Endothelial cell of umbilical vein (primary cell): ENCODE measurements at regions not wholly inside any gene's neighbourhood (a gene's known extent, or its start where the extent isn't known, plus 50 kb on each side); places are given as distances from the start of the nearest gene placed in this dataset.

Experiments used
- BruUV-seq: library from RNA; stranded (reverse); fragments of 400-500 nt; replicated peaks from 2 replicates; lab custom pipeline; 2021; lab: Mats Ljungman, UMichigan
- CTCF ChIA-PET: fragments of 300-600, 350-600 bp; sonication (Branson Sonifier 250); formaldehyde crosslinking; loops from one replicate; lab custom pipeline; 2021; ENCODE audit warnings: antibody characterized with exemption, inconsistent platforms; lab: Charles Lee
- POLR2A ChIA-PET: fragments of 300-600, 350-600 bp; sonication (Branson Sonifier 250); formaldehyde crosslinking; loops from one replicate; lab custom pipeline; 2021; ENCODE audit warnings: antibody characterized with exemption, inconsistent platforms; lab: Charles Lee
- DNase-seq: peaks from one replicate; pipeline ENCODE4 v3.0.0-alpha.2; 2011; ENCODE audit warnings: low read depth, low spot score
- FAIRE-seq: peaks from 2 replicates; lab custom pipeline; 2011; peaks lifted over from hg19 to GRCh38; lab: Jason Lieb, UNC
- H2AFZ ChIP-seq: 2 replicates; pipeline ENCODE4 v1.6.0; 2012; ENCODE audit warnings: low read depth, low read length, control low read depth, inconsistent platforms
- H3K27ac ChIP-seq: 2 replicates; pipeline ENCODE4 v1.5.1; 2011; ENCODE audit warnings: low read depth, mild to moderate bottlenecking, control low read depth, low read length, moderate library complexity; ENCODE audit not compliant: insufficient read depth
- H3K27me3 ChIP-seq, 2 experiments: 2 replicates each; pipeline versions ENCODE4 v1.6.0 to v1.6.1; 2011; ENCODE audit warnings: low read length in 2 of 2, mixed read lengths in 1 of 2; ENCODE audit not compliant: control insufficient read depth in 2 of 2, insufficient read depth in 2 of 2
- H3K36me3 ChIP-seq, 2 experiments: 2 replicates in 1 of 2; 3 replicates in 1 of 2; pipeline ENCODE4 v1.5.1; 2011; ENCODE audit warnings: low read length in 2 of 2, mild to moderate bottlenecking in 1 of 2, moderate library complexity in 1 of 2; ENCODE audit not compliant: control insufficient read depth in 2 of 2, insufficient read depth in 2 of 2; ENCODE audit errors: extremely low read depth in 1 of 2
- H3K4me1 ChIP-seq: 3 replicates; pipeline ENCODE4 v1.5.1; 2011; ENCODE audit warnings: mild to moderate bottlenecking, low read length; ENCODE audit not compliant: control insufficient read depth, insufficient read depth; ENCODE audit errors: extremely low read depth
- H3K4me2 ChIP-seq: 2 replicates; pipeline ENCODE4 v1.6.1; 2011; ENCODE audit warnings: low read length, control low read depth, mixed read lengths; ENCODE audit not compliant: insufficient read depth
- H3K4me3 ChIP-seq, 3 experiments: fragments of 200-600 bp in 1 of 3; sonication (generic), shearing (Covaris generic) in 1 of 3; replicated peaks in 1 of 3; 2 replicates each; pipeline ENCODE4 v1.5.1; 2011 to 2016; ENCODE audit warnings: control low read depth in 3 of 3, low read length in 3 of 3, mild to moderate bottlenecking in 2 of 3, inconsistent platforms in 1 of 3, low read depth in 1 of 3, moderate library complexity in 1 of 3; ENCODE audit not compliant: insufficient read depth in 1 of 3
- H3K79me2 ChIP-seq: 2 replicates; pipeline ENCODE4 v1.6.0; 2012; ENCODE audit warnings: low read length, inconsistent platforms; ENCODE audit not compliant: control insufficient read depth, insufficient read depth
- H3K9ac ChIP-seq: replicated peaks from 2 replicates; pipeline ENCODE3; 2011; ENCODE audit warnings: low read length, control low read depth; ENCODE audit not compliant: insufficient read depth; ENCODE audit errors: extremely low read depth
- H3K9me1 ChIP-seq: replicated peaks from 3 replicates; pipeline ENCODE4 v1.6.0; 2011; ENCODE audit warnings: mild to moderate bottlenecking, low read length; ENCODE audit not compliant: control insufficient read depth, insufficient read depth; ENCODE audit errors: extremely low read depth
- H3K9me3 ChIP-seq: replicated peaks from 2 replicates; pipeline ENCODE4 v1.5.1; 2012; ENCODE audit warnings: low read length, inconsistent platforms; ENCODE audit not compliant: control insufficient read depth, insufficient read depth
- H4K20me1 ChIP-seq: replicated peaks from 2 replicates; pipeline ENCODE3; 2011; ENCODE audit warnings: mild to moderate bottlenecking, low read length; ENCODE audit not compliant: control insufficient read depth, insufficient read depth; ENCODE audit errors: extremely low read depth
- CTCF ChIP-seq, 2 donors: IDR thresholded peaks; 1 replicate in 1 of 2; 2 replicates in 1 of 2; pipeline ENCODE4 v1.5.1; 2011; ENCODE audit warnings: low read length in 2 of 2, mild to moderate bottlenecking in 2 of 2, moderate library complexity in 2 of 2, control low read depth in 1 of 2, inconsistent platforms in 1 of 2, low read depth in 1 of 2; ENCODE audit not compliant: insufficient read depth in 1 of 2; ENCODE audit errors: extremely low read depth in 1 of 2
- FOS ChIP-seq: IDR thresholded peaks from 2 replicates; pipeline ENCODE4 v1.6.1; 2011; ENCODE audit warnings: mild to moderate bottlenecking, low read length, moderate library complexity, borderline replicate concordance; ENCODE audit not compliant: insufficient read depth
- JUN ChIP-seq: IDR thresholded peaks from 2 replicates; pipeline ENCODE4 v1.6.1; 2011; ENCODE audit warnings: borderline replicate concordance, low read depth; ENCODE audit not compliant: insufficient read length, insufficient read depth
- MAX ChIP-seq: IDR thresholded peaks from 2 replicates; pipeline ENCODE4 v1.6.1; 2011; ENCODE audit not compliant: insufficient read depth, insufficient read length
- MYC ChIP-seq: IDR thresholded peaks from one replicate; pipeline ENCODE4 v1.6.1; 2011; ENCODE audit warnings: mild to moderate bottlenecking, low read depth, low read length
- POLR2A ChIP-seq: IDR thresholded peaks from 2 replicates; pipeline ENCODE4 v1.6.1; 2012; ENCODE audit warnings: low read depth, mild to moderate bottlenecking, control low read depth, low read length
- POLR2AphosphoS5 ChIP-seq: IDR thresholded peaks from 2 replicates; pipeline ENCODE4 v1.6.1; 2012; ENCODE audit warnings: low read depth, mild to moderate bottlenecking, control low read depth, low read length, moderate library complexity; ENCODE audit not compliant: insufficient read depth
- dilution Hi-C: fragments of 300-500 bp; cut with MboI; formaldehyde crosslinking; loops from one replicate; pipeline ENCODE4 v1.15.0; 2019; ENCODE audit warnings: low sequenced_read_pairs; ENCODE audit not compliant: extremely low pct_ligation_motif_present
- intact Hi-C: fragments of 100-400 bp; cut with micrococcal nuclease; formaldehyde crosslinking; loops from one replicate; pipeline ENCODE4 v1.10.0; 2022

GRCh38 chr3:106209482-106209881 lies 340.7 kb upstream of the CBLB start:
- Histone ChIP-seq H3K36me3 (no peaks in the 10 kb centered on the region), H2AFZ (no peak overlapping the region), H3K4me2 (no peak overlapping the region), H3K9ac (no peak overlapping the region), H3K4me3 (no peak overlapping the region), H3K79me2 (no peaks in the 10 kb centered on the region), H3K27me3 (no peaks in the 10 kb centered on the region), H4K20me1 (no peaks in the 10 kb centered on the region), H3K27ac (no peak overlapping the region), H3K4me1 (peaks cover 16% of the 10 kb centered on the region), H3K9me3 (no peaks in the 10 kb centered on the region), H3K9me1 (no peaks in the 10 kb centered on the region)
- no peak for TF ChIP-seq CTCF (IDR thresholded peaks at IDR 0.05; ENCODE audit: extremely low read depth in 1 of 2, insufficient read depth in 1 of 2, low read depth in 1 of 2, low read length in 2 of 2)
- no peak for TF ChIP-seq MAX
- no peak for TF ChIP-seq FOS
- no peak for TF ChIP-seq JUN
- no peak for TF ChIP-seq MYC
- no peak for TF ChIP-seq POLR2AphosphoS5
- no peak for TF ChIP-seq POLR2A
- DNase-seq (no peak), FAIRE-seq (no peak)
- dilution Hi-C loops (no loop called here), intact Hi-C loops (loop anchor here (5.0 to 10.0 kb wide), 3 partner anchors 518 to 655 kb away; no protein-coding TSS in a partner anchor)
- POLR2A ChIA-PET = no interaction called here
- CTCF ChIA-PET = interaction anchor here (0.8 to 1.1 kb wide), 4 partner anchors 30 to 653 kb away, joined by 3 to 5 read pairs (median 4); no protein-coding TSS in a partner anchor
- BruUV-seq = no TSS peak
